Mucosa of descending colon (tissue), 3 donors: ENCODE measurements at regions not wholly inside any gene's neighbourhood (a gene's known extent, or its start where the extent isn't known, plus 50 kb on each side); places are given as distances from the start of the nearest gene placed in this dataset.

ENCODE experiments used
- ATAC-seq: fragments of 200-7000 bp; cut with Tn5 transposase; one replicate; pipeline ENCODE4 v1.9.1; 2020; ENCODE audit warnings: mild to moderate bottlenecking, moderate library complexity
- DNase-seq, 3 donors: peaks; one replicate each; pipeline ENCODE4 v3.0.0-alpha.2; 2020
- H3K36me3 ChIP-seq: fragments of 200-600 bp; one replicate; pipeline ENCODE4 v1.8.0; 2021; ENCODE audit warnings: low read depth, mild to moderate bottlenecking
- H3K4me1 ChIP-seq: fragments of 200-600 bp; one replicate; pipeline ENCODE4 v1.8.0; 2021; ENCODE audit warnings: low read depth, mild to moderate bottlenecking
- H3K4me3 ChIP-seq: fragments of 200-600 bp; one replicate; pipeline ENCODE4 v1.8.0; 2021; ENCODE audit warnings: mild to moderate bottlenecking
- H3K9me3 ChIP-seq: fragments of 200-600 bp; one replicate; pipeline ENCODE4 v1.8.0; 2021; ENCODE audit warnings: mild to moderate bottlenecking
- intact Hi-C, 2 donors: fragments of 100-400 bp; cut with DNase I in 1 of 2; cut with micrococcal nuclease in 1 of 2; formaldehyde crosslinking; loops; one replicate each; pipeline versions ENCODE4 v1.11.0 to v1.11.1; 2022; cut with DNase I, micrococcal nuclease
- microRNA-seq: library from miRNA; unstranded; fragments of <30 nt; microRNA quantifications from one replicate; pipeline ENCODE4, GENCODE V29; 2019
- TF ChIP-seq, protein P1 (sequence below): fragments of 200-600 bp; IDR thresholded peaks from one replicate; pipeline ENCODE4 v1.8.0; 2022; ENCODE audit warnings: antibody characterized with exemption, mild to moderate bottlenecking
- donor health status: DM: no; HTN: no; CAD: no; lungs with moderate emphysema.
- donor health status: DM: no; HTN: no; CAD: no.
- donor health status: DM: no; HTN: yes; CAD: no.

DNA sequence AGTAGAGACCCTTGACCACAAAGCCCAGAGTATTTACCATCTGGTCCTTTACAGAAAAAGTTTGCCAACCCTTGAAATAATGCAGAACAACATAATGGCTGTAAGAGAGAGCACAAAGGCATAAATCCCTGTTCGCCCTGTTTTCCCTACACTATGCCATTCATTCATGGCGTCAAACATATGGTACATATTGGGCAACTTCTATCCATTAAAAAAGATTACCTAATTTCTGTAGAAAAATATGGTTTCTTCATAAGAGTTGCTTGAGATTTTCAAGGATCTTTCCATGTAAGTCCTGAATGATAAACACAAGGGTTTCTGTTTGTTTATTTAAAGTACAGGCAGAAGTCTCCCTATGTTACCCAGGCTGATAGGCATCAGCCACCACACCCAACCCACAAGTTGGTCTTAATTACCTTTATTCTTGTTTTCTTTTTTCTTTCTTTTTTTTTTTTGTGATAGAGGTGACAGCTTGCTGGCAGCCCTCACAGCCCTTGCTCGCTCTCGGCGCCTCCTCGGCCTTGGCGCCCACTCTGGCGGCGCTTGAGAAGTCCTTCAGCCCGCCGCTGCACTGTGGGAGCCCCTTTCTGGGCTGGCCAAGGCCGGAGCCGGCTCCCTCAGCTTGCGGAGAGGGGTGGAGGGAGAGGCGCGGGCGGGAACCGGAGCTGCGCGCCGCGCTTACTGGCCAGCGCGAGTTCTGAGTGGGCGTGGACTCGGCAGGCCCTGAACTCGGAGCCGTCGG, 68.3 kb upstream of the NR5A2 start:
- DNase-seq (no peak), ATAC-seq (no peak)
- Histone ChIP-seq H3K9me3 (no peaks in the 10 kb centered on the region), H3K4me3 (no peak overlapping the region), H3K4me1 (no peaks in the 10 kb centered on the region), H3K36me3 (no peaks in the 10 kb centered on the region)
- intact Hi-C loops, result no loop called here
- TF ChIP-seq, protein P1, sequence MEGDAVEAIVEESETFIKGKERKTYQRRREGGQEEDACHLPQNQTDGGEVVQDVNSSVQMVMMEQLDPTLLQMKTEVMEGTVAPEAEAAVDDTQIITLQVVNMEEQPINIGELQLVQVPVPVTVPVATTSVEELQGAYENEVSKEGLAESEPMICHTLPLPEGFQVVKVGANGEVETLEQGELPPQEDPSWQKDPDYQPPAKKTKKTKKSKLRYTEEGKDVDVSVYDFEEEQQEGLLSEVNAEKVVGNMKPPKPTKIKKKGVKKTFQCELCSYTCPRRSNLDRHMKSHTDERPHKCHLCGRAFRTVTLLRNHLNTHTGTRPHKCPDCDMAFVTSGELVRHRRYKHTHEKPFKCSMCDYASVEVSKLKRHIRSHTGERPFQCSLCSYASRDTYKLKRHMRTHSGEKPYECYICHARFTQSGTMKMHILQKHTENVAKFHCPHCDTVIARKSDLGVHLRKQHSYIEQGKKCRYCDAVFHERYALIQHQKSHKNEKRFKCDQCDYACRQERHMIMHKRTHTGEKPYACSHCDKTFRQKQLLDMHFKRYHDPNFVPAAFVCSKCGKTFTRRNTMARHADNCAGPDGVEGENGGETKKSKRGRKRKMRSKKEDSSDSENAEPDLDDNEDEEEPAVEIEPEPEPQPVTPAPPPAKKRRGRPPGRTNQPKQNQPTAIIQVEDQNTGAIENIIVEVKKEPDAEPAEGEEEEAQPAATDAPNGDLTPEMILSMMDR, result no peak

DNA sequence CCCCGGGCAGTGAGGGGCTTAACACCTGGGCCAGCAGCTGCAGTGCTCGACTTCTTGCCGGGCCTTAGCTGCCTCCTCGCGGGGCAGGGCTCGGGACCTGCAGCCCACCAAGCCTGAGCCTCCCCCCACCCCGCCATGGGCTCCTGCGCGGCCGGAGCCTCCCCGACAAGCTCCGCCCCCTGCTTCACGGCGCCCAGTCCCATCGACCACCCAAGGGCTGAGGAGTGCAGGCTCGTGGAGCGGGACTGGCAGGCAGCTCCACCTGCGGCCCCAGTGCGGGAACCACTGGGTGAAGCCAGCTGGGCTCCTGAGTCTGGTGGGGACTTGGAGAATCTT, 67.8 kb upstream of the NR5A2 start:
- intact Hi-C loops, result no loop called here

DNA sequence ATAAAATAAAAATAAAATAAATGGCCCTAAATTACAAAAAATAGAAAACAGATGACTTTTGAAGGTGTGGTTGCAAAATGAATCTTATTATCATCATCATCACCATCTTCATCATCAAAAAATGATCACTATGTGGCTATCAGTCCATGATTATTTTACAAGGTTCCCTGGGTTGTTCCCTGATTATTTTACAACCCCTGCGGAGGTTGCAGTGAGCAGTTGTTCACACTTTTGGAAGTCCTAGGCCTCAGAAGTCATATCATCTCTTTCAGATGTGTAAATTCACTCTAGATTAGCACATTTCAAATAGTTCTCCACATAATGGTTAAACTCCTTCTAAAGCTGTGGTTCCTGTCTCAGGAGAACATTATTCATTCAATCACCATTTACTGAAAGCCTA, 57.4 kb upstream of the NR5A2 start:
- ATAC-seq (no peak), DNase-seq (no peak)
- H3K4me3 ChIP-seq, result no peak overlapping the region
- H3K4me1 ChIP-seq, result no peaks in the 10 kb centered on the region
- intact Hi-C loops, result no loop called here
- H3K9me3 ChIP-seq, result no peaks in the 10 kb centered on the region
- no peaks in the 10 kb centered on the region for H3K36me3 ChIP-seq
- TF ChIP-seq, protein P1, result no peak

More for the DNA sequence above, 67.8 kb upstream of the NR5A2 start:
- H3K4me1 ChIP-seq, result no peaks in the 10 kb centered on the region
- no peaks in the 10 kb centered on the region for H3K9me3 ChIP-seq
- TF ChIP-seq, protein P1, result no peak
- no peak for ATAC-seq
- H3K4me3 ChIP-seq, result no peak overlapping the region
- H3K36me3 ChIP-seq, result no peaks in the 10 kb centered on the region
- DNase-seq, result no peak

DNA sequence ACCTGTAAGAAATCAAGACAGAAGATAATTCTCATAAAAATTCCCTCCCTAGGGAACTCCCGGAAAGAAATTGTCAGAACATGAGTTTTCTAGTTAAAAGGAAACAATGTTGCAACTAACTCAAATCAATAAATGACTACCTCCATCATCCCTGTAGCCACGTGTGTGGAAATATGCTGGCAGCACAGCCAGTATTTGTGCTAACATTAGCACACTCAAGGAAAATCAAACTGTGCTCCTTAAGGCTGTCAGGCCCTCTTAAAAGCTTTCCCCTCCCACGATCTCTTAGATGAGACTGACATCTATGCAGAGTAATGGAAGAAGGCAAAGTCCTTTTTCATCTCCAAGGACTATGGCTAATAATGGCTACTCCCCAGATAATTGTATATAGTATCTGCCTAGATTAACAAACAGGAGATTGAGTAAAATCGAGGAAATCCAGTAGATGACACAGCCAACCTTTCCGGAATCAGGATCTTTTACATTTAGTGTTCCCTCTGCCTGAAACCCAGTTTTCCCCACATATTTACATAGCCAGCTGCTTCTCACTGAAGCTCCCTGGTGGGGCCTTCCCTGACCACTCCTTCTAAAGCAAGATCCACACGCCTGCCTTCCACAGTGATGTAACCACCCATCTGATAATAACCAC, 50.9 kb upstream of the NR5A2 start:
- Histone ChIP-seq H3K9me3 (no peaks in the 10 kb centered on the region), H3K4me3 (no peak overlapping the region), H3K4me1 (no peaks in the 10 kb centered on the region), H3K36me3 (no peaks in the 10 kb centered on the region)
- TF ChIP-seq, protein P1, result no peak
- no peak for ATAC-seq
- DNase-seq, result no peak
- intact Hi-C loops, result no loop called here

Small RNA genes in the stretch of these regions (microRNA-seq; reads per million reads assigned to microRNA genes)
- gene MIR181A1 (195 reads per million, percentile 69 among the genes with 10 or more reads in this experiment), gene MIR181B1 (5.1 reads per million, percentile 22 among the genes with 10 or more reads in this experiment)
